GM19455 (cell line): ENCODE measurements at regions not wholly inside any gene's neighbourhood (a gene's known extent, or its start where the extent isn't known, plus 50 kb on each side); places are given as distances from the start of the nearest gene placed in this dataset.
"Not testable (repeated sequence)": the region's sequence is repeated elsewhere in the genome, so short reads cannot be mapped to it uniquely, and the experiment has no call there.

ENCODE experiments used
- ATAC-seq: cut with Tn5 transposase; IDR thresholded peaks from one replicate; pipeline ENCODE4 v1.9.1; 2021; ENCODE audit not compliant: unreplicated experiment

GRCh38 chr5:144731786-144732185 lies 561.1 kb downstream of the KCTD16 start:
- no peak for ATAC-seq

- ATAC-seq, result no peak
These were observed 541.4 kb downstream of the KCTD16 start for GRCh38 chr5:144712090-144712489.

GRCh38 chr5:144711172-144711571 lies 540.5 kb downstream of the KCTD16 start:
- no peak for ATAC-seq

- ATAC-seq, result no peak
These were observed 540.0 kb downstream of the KCTD16 start for GRCh38 chr5:144710637-144711036.

- ATAC-seq, result no peak
These were observed 533.1 kb downstream of the KCTD16 start for GRCh38 chr5:144703776-144704175.

GRCh38 chr5:144698484-144698883 lies 527.8 kb downstream of the KCTD16 start:
- ATAC-seq, result no peak

- ATAC-seq, result no peak
These were observed 527.2 kb downstream of the KCTD16 start for GRCh38 chr5:144697847-144698262.

- no peak for ATAC-seq
These were observed 521.3 kb downstream of the KCTD16 start for GRCh38 chr5:144691936-144692335.

GRCh38 chr5:144684899-144685298 lies 514.2 kb downstream of the KCTD16 start:
- ATAC-seq, result no peak

GRCh38 chr5:144680711-144681110 lies 510.0 kb downstream of the KCTD16 start:
- no peak for ATAC-seq

GRCh38 chr5:144671066-144671465 lies 500.4 kb downstream of the KCTD16 start:
- ATAC-seq, result no peak

- no peak for ATAC-seq
These were observed 489.1 kb downstream of the KCTD16 start for GRCh38 chr5:144659634-144660227.

GRCh38 chr5:144644317-144644716 lies 473.6 kb downstream of the KCTD16 start:
- no peak for ATAC-seq

- no peak for ATAC-seq
These were observed 468.1 kb downstream of the KCTD16 start for GRCh38 chr5:144638787-144639186.

- ATAC-seq, result no peak
These were observed 463.5 kb downstream of the KCTD16 start for GRCh38 chr5:144634138-144634537.

- ATAC-seq, result no peak
These were observed 427.9 kb downstream of the KCTD16 start for GRCh38 chr5:144598451-144599068.

GRCh38 chr5:144596517-144596916 lies 425.8 kb downstream of the KCTD16 start:
- no peak for ATAC-seq

- no peak for ATAC-seq
These were observed 424.2 kb downstream of the KCTD16 start for GRCh38 chr5:144594919-144595318.

GRCh38 chr5:144594234-144594633 lies 423.6 kb downstream of the KCTD16 start:
- ATAC-seq, result not testable (repeated sequence)

GRCh38 chr5:144585681-144586080 lies 415.0 kb downstream of the KCTD16 start:
- no peak for ATAC-seq

GRCh38 chr5:144583541-144584449 lies 413.1 kb downstream of the KCTD16 start:
- no peak for ATAC-seq

- ATAC-seq, result no peak
These were observed 411.4 kb downstream of the KCTD16 start for GRCh38 chr5:144582066-144582465.
